IPS-15b (cell line): ENCODE measurements at regions not wholly inside any gene's neighbourhood (a gene's known extent, or its start where the extent isn't known, plus 50 kb on each side); places are given as distances from the start of the nearest gene placed in this dataset.
"Not testable (repeated sequence)": the region's sequence is repeated elsewhere in the genome, so short reads cannot be mapped to it uniquely, and the experiment has no call there.

Source experiments
- H3K27me3 ChIP-seq: one replicate; pipeline ENCODE4 v1.6.1; 2013; ENCODE audit warnings: low read length; ENCODE audit not compliant: control insufficient read depth, insufficient read depth
- H3K36me3 ChIP-seq: one replicate; pipeline ENCODE4 v1.6.1; 2013; ENCODE audit warnings: low read length; ENCODE audit not compliant: control insufficient read depth, insufficient read depth
- H3K4me1 ChIP-seq: one replicate; pipeline ENCODE4 v1.6.1; 2013; ENCODE audit warnings: mild to moderate bottlenecking, low read length; ENCODE audit not compliant: control insufficient read depth, insufficient read depth
- H3K4me3 ChIP-seq: one replicate; pipeline ENCODE4 v1.5.1; 2013; ENCODE audit warnings: low read depth, low read length
- H3K9ac ChIP-seq: one replicate; pipeline ENCODE4 v1.6.1; 2013; ENCODE audit warnings: low read depth, mild to moderate bottlenecking, low read length
- H3K9me3 ChIP-seq: one replicate; pipeline ENCODE4 v1.6.1; 2013; ENCODE audit warnings: mild to moderate bottlenecking, low read length; ENCODE audit not compliant: control insufficient read depth, insufficient read depth

- peak overlapping the region; percentile 77 for H3K4me3 ChIP-seq
- peaks cover 7% of the 10 kb centered on the region for H3K27me3 ChIP-seq
- H3K9me3 ChIP-seq = no peaks in the 10 kb centered on the region
- peak overlapping the region; percentile 88 for H3K9ac ChIP-seq
- no peaks in the 10 kb centered on the region for H3K36me3 ChIP-seq
- H3K4me1 ChIP-seq = no peaks in the 10 kb centered on the region
Observed at GRCh38 chr1:143735764-143736461, 235.9 kb downstream of the FAM72C start.

GRCh38 chr1:143734261-143734660 is 237.5 kb downstream of the FAM72C start:
- H3K9me3 ChIP-seq, H3K36me3 ChIP-seq, H3K27me3 ChIP-seq, H3K9ac ChIP-seq, H3K4me1 ChIP-seq, H3K4me3 ChIP-seq: not testable (repeated sequence)

GRCh38 chr1:143730890-143731289 is 240.9 kb downstream of the FAM72C start:
- H3K9me3 ChIP-seq, H3K36me3 ChIP-seq, H3K4me1 ChIP-seq, H3K9ac ChIP-seq, H3K27me3 ChIP-seq, H3K4me3 ChIP-seq: not testable (repeated sequence)

- not testable (repeated sequence) for H3K4me3 ChIP-seq, H3K4me1 ChIP-seq, H3K9ac ChIP-seq, H3K9me3 ChIP-seq, H3K36me3 ChIP-seq, H3K27me3 ChIP-seq
Observed at GRCh38 chr1:143729449-143730111, 242.2 kb downstream of the FAM72C start.

GRCh38 chr1:143728802-143729448 is 242.9 kb downstream of the FAM72C start:
- H3K27me3 ChIP-seq, H3K4me1 ChIP-seq, H3K4me3 ChIP-seq, H3K9ac ChIP-seq, H3K36me3 ChIP-seq, H3K9me3 ChIP-seq: not testable (repeated sequence)

GRCh38 chr1:143727263-143727662 is 244.5 kb downstream of the FAM72C start:
- no peaks in the 10 kb centered on the region for H3K36me3 ChIP-seq
- no peak overlapping the region for H3K4me3 ChIP-seq
- H3K9ac ChIP-seq = no peak overlapping the region
- H3K9me3 ChIP-seq = no peaks in the 10 kb centered on the region
- H3K27me3 ChIP-seq = peaks cover 3% of the 10 kb centered on the region
- no peaks in the 10 kb centered on the region for H3K4me1 ChIP-seq

- Histone ChIP-seq H3K4me3 (no peak overlapping the region), H3K4me1 (no peaks in the 10 kb centered on the region), H3K27me3 (no peaks in the 10 kb centered on the region), H3K9me3 (no peaks in the 10 kb centered on the region), H3K36me3 (no peaks in the 10 kb centered on the region), H3K9ac (peak overlapping the region; percentile 96)
Observed at GRCh38 chr1:143721024-143721373, 250.8 kb downstream of the FAM72C start.

- no peaks in the 10 kb centered on the region for H3K36me3 ChIP-seq
- H3K9ac ChIP-seq = peak overlapping the region; percentile 96
- H3K4me1 ChIP-seq = no peaks in the 10 kb centered on the region
- peak overlapping the region; percentile 53 for H3K4me3 ChIP-seq
- no peaks in the 10 kb centered on the region for H3K9me3 ChIP-seq
- no peaks in the 10 kb centered on the region for H3K27me3 ChIP-seq
Observed at GRCh38 chr1:143720087-143721023, 251.4 kb downstream of the FAM72C start.

- Histone ChIP-seq H3K9ac (no peak overlapping the region), H3K4me1 (no peaks in the 10 kb centered on the region)
Observed at GRCh38 chr1:143718524-143718923, 253.3 kb downstream of the FAM72C start.

GRCh38 chr1:143718021-143718420 is 253.8 kb downstream of the FAM72C start:
- H3K9ac ChIP-seq = no peak overlapping the region
- H3K4me3 ChIP-seq = no peak overlapping the region
- no peaks in the 10 kb centered on the region for H3K9me3 ChIP-seq
- no peaks in the 10 kb centered on the region for H3K27me3 ChIP-seq
- H3K36me3 ChIP-seq = no peaks in the 10 kb centered on the region
- H3K4me1 ChIP-seq = no peaks in the 10 kb centered on the region

More at GRCh38 chr1:143718524-143718923, 253.3 kb downstream of the FAM72C start:
- H3K4me3 ChIP-seq = no peak overlapping the region
- no peaks in the 10 kb centered on the region for H3K36me3 ChIP-seq
- no peaks in the 10 kb centered on the region for H3K27me3 ChIP-seq
- no peaks in the 10 kb centered on the region for H3K9me3 ChIP-seq

- Histone ChIP-seq H3K27me3 (no peaks in the 10 kb centered on the region), H3K36me3 (no peaks in the 10 kb centered on the region), H3K9me3 (no peaks in the 10 kb centered on the region), H3K4me3 (no peak overlapping the region), H3K9ac (no peak overlapping the region), H3K4me1 (no peaks in the 10 kb centered on the region)
Observed at GRCh38 chr1:143717434-143717833, 254.4 kb downstream of the FAM72C start.
